IPS-18a (cell line): ENCODE measurements at regions not wholly inside any gene's neighbourhood (a gene's known extent, or its start where the extent isn't known, plus 50 kb on each side); places are given as distances from the start of the nearest gene placed in this dataset.
"Not testable (repeated sequence)": the region's sequence is repeated elsewhere in the genome, so short reads cannot be mapped to it uniquely, and the experiment has no call there.

Experiments used
- H3K27ac ChIP-seq: one replicate; pipeline ENCODE4 v1.5.1; 2013; ENCODE audit warnings: low read length
- H3K27me3 ChIP-seq: one replicate; pipeline ENCODE4 v1.6.1; 2013; ENCODE audit warnings: mild to moderate bottlenecking, low read length; ENCODE audit not compliant: control insufficient read depth, insufficient read depth
- H3K36me3 ChIP-seq: one replicate; pipeline ENCODE4 v1.6.1; 2013; ENCODE audit warnings: low read depth, low read length; ENCODE audit not compliant: control insufficient read depth
- H3K4me1 ChIP-seq: one replicate; pipeline ENCODE4 v1.6.1; 2013; ENCODE audit warnings: low read depth, low read length; ENCODE audit not compliant: control insufficient read depth
- H3K4me3 ChIP-seq: one replicate; pipeline ENCODE4 v1.5.1; 2013; ENCODE audit warnings: low read length
- H3K9ac ChIP-seq: one replicate; pipeline ENCODE4 v1.6.1; 2013; ENCODE audit warnings: mild to moderate bottlenecking, low read length, moderate library complexity
- H3K9me3 ChIP-seq: one replicate; pipeline ENCODE4 v1.6.1; 2013; ENCODE audit warnings: low read depth, low read length; ENCODE audit not compliant: control insufficient read depth

DNA sequence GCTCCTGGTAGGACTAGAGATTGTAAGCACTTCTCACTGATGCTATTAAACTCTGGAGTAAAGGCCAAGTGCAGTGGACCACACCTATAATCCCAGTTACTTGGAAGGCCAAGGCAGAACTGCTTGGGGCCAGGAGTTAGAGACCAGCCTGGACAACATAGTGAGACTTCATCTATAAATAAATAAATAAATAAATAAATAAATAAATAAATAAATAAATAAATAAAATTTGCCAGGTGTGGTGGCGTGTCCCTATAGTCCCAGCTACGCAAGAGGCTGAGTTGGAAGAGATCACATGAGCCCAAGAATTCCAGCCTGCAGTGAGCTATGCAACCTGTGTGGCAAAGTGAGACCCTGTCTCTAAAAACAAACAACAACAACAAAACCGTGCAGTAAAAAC lies 1475.7 kb downstream of the REEP3 start:
- no peaks in the 10 kb centered on the region for H3K36me3 ChIP-seq
- no peak overlapping the region for H3K4me3 ChIP-seq
- H3K9me3 ChIP-seq: no peaks in the 10 kb centered on the region
- H3K4me1 ChIP-seq: no peaks in the 10 kb centered on the region
- no peak overlapping the region for H3K9ac ChIP-seq
- no peak overlapping the region for H3K27ac ChIP-seq
- no peaks in the 10 kb centered on the region for H3K27me3 ChIP-seq

DNA sequence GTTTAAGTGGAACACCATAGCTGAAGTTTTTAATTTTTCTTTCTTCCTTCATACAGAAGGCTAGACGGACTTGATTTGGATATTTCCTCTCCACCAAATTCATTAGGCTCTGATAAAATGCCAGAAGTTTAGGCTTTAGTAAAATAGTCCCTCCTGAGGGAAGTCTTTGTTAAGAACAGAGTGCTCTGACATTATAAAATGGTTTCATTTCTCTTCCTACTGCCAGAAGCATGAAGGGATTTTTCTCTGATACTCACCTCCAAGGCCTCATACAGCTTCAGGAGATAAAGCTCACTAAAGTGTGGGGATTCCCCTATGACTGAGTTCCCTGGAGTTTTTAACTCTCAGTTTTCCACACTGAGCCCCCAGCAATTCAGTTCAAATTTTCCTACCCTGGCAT lies 1489.6 kb downstream of the REEP3 start:
- no peaks in the 10 kb centered on the region for H3K4me1 ChIP-seq
- H3K27me3 ChIP-seq: no peaks in the 10 kb centered on the region
- no peak overlapping the region for H3K9ac ChIP-seq
- H3K36me3 ChIP-seq: no peaks in the 10 kb centered on the region
- no peak overlapping the region for H3K27ac ChIP-seq
- no peak overlapping the region for H3K4me3 ChIP-seq
- H3K9me3 ChIP-seq: no peaks in the 10 kb centered on the region

DNA sequence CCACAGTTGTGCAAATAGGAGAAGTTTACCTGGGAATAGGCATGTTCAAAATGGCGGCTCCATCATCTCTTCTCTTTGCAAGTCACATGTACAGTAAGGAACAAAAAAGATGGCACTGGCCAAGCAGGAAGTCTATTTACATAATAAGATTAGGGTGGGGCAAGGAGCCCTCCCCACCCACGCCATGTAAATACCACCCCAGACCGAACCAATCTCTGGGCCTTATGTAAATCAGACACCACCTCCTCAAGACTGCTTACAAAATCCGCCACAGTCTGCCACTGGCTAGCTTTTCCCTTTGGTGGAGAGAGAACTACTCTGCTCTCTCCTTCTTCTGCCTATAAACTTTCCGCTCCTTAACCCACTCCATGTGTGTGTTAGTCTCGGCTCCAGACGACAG lies 1496.3 kb downstream of the REEP3 start:
- Histone ChIP-seq H3K4me3 (no peak overlapping the region), H3K9me3 (no peaks in the 10 kb centered on the region), H3K9ac (no peak overlapping the region), H3K27me3 (no peaks in the 10 kb centered on the region), H3K36me3 (no peaks in the 10 kb centered on the region), H3K4me1 (no peaks in the 10 kb centered on the region), H3K27ac (no peak overlapping the region)

DNA sequence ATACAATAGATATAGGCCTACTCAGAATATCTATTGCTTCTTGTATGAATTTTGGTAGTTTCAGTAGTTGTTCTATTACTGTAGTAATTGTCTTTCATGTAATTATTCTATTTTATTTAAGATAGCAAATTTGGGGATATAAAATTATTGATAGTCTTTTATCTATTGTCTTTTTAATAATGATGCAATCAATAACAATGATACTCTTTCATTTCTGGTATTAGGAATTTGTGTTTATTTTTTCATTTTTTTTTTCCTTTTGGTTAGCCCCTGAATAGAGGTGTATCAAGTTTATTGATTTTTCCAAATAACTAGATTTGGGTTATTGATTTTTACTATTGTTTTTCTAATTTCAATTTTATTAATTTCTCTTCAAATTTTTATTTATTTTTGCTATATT lies 1503.7 kb downstream of the REEP3 start:
- H3K4me1 ChIP-seq: no peaks in the 10 kb centered on the region
- H3K4me3 ChIP-seq: no peak overlapping the region
- no peaks in the 10 kb centered on the region for H3K9me3 ChIP-seq
- H3K36me3 ChIP-seq: no peaks in the 10 kb centered on the region
- no peak overlapping the region for H3K27ac ChIP-seq
- H3K27me3 ChIP-seq: no peaks in the 10 kb centered on the region
- H3K9ac ChIP-seq: no peak overlapping the region

DNA sequence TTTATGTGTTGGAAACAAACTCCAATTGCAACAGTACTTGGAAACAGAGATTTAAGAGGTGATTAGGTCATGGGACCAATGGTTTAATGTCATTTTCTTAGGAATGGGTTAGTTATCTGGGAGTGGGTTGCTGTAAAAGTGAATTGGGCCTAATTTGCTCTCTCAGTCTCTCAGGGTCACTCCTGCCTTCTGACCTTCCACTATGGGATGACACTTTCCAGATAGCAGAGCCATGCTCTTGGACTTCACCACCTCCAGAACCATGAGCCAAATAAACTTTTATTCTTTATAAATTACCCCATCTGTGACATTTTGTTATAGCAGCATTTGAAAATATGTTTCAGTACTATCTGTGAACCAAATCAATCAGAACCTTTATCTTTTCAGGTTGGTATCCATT lies 1509.1 kb downstream of the REEP3 start:
- H3K9ac ChIP-seq: no peak overlapping the region
- H3K9me3 ChIP-seq: peaks cover 5% of the 10 kb centered on the region
- no peaks in the 10 kb centered on the region for H3K27me3 ChIP-seq
- H3K36me3 ChIP-seq: no peaks in the 10 kb centered on the region
- no peak overlapping the region for H3K27ac ChIP-seq
- H3K4me1 ChIP-seq: no peaks in the 10 kb centered on the region
- H3K4me3 ChIP-seq: no peak overlapping the region

DNA sequence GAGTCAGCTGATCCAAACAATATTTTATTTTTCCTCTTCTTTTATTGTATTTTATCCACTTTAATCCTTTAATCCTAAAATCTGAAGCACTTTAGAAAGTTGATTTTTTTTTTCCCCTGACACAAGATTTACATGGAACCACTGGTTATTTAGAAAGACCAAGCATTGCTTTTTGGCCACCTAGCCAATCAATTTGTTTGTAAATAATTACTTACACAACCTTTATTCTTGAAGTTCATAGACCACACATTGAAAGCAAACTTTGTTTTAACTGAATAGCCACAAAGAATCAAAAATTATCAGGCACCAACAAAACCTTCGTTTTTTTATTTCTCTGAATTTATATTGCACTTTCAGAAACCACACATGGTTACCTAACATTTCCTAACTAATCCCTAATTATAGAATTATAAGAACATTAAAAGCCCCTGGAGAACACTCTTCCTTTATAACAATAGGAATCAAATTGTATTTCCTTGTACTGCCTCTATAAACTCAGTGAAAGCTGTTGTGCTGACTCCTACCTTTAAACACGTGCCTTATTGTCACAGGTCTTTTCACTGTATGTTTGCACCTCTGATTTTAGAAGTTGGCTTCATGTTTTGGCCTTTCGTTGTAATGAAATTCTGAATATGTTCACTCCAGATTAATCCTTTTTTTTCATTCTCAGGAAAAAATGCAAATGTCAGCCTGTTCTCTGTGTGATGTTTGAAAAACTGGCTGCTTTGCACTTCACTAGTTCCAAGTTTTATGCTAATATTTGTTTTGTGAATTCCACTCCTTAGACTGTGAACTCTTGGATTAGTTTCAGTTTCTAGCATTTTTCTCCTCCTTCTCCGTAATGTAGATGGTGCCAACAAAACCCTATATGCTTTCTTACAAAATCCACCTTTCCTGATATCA lies 1511.9 kb downstream of the REEP3 start:
- Histone ChIP-seq H3K36me3 (no peaks in the 10 kb centered on the region), H3K27ac (no peak overlapping the region), H3K9ac (no peak overlapping the region), H3K9me3 (peaks cover 7% of the 10 kb centered on the region), H3K4me1 (no peaks in the 10 kb centered on the region), H3K4me3 (no peak overlapping the region), H3K27me3 (no peaks in the 10 kb centered on the region)

DNA sequence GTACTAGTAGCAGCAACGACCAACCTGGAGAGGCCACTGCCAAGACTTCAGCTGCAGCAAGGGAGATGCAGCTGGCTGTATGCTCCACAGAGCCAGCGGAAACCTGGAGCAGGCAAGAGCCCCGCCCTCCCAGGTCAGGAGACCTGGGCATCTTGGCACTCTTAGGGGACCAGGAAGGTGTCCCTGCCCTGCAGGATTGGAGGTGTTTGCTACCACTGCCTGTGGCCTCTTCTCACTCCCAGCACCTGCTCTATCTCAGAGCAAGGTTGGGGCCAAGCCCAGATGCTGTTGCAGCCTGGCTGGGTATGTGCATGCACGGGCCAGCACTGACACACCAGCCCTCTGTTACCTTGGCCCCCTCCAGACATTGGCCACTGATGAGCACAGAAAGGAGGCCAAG lies 1512.8 kb downstream of the REEP3 start:
- H3K4me1 ChIP-seq: no peaks in the 10 kb centered on the region
- H3K27me3 ChIP-seq: no peaks in the 10 kb centered on the region
- H3K27ac ChIP-seq: no peak overlapping the region
- peaks cover 7% of the 10 kb centered on the region for H3K9me3 ChIP-seq
- no peak overlapping the region for H3K4me3 ChIP-seq
- no peaks in the 10 kb centered on the region for H3K36me3 ChIP-seq
- no peak overlapping the region for H3K9ac ChIP-seq

DNA sequence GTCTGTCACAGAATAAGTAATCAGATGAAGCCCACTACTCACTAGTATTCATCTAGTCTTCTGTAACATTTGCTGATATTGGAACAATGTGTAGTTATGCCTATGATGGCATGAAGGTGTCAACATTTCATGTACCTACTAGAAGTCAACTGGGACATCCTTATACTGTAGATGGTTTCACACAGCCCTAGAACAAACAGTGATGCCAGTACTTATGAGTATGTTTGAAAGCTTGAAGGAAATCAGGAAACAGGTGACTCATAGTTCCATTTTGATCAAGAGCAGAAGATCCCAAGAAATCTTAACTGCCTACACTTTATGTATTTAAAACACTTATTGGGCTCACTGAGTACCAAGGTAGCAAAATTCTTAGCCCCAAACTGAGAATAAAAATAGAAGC lies 1519.6 kb downstream of the REEP3 start:
- Histone ChIP-seq H3K27ac (no peak overlapping the region), H3K36me3 (no peaks in the 10 kb centered on the region), H3K27me3 (no peaks in the 10 kb centered on the region), H3K4me1 (no peaks in the 10 kb centered on the region), H3K9ac (no peak overlapping the region), H3K4me3 (no peak overlapping the region), H3K9me3 (no peaks in the 10 kb centered on the region)

DNA sequence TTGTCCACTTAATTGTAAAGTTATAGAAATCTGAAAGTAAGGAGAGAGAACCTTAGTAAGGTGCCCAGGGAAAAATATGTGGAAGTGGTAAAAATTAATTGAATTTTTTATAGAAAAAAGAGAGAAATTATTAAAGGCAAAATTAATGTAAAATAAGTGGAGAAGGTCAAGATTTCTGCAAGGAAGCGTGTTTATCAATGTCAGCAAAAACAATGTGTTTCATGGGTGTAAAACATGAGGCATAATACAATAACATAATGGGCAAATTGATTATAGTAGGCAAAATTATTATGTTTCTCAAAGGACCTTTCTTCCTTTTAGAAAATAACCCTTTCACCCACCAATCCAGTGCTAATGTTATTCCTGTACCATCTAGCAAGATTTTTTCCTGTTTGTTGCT lies 1520.1 kb downstream of the REEP3 start:
- Histone ChIP-seq H3K9me3 (no peaks in the 10 kb centered on the region), H3K4me3 (no peak overlapping the region)

DNA sequence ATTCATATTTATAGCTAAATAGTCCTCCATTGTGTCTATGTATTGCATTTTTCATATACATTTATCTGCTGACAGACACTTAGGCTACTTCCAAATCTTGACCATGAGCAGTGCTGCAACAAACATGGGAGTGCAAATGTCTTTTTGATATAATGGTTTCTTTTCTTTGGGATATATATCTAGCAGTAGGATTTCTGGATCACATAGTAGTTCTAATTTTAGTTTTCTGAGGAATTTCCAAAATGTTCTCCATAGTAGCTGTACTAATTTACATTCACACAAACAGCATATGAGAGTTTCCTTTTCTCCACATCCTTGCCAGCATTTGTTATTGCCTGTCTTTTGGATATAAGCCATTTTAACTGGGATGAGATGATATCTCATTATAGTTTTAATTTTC lies 1521.3 kb downstream of the REEP3 start:
- Histone ChIP-seq H3K4me3 (no peak overlapping the region), H3K9me3 (no peaks in the 10 kb centered on the region), H3K27ac (no peak overlapping the region), H3K36me3 (no peaks in the 10 kb centered on the region), H3K4me1 (no peaks in the 10 kb centered on the region), H3K9ac (no peak overlapping the region), H3K27me3 (no peaks in the 10 kb centered on the region)

More for the DNA sequence above, 1520.1 kb downstream of the REEP3 start:
- no peak overlapping the region for H3K27ac ChIP-seq
- H3K9ac ChIP-seq: no peak overlapping the region
- no peaks in the 10 kb centered on the region for H3K36me3 ChIP-seq
- H3K27me3 ChIP-seq: no peaks in the 10 kb centered on the region
- no peaks in the 10 kb centered on the region for H3K4me1 ChIP-seq

DNA sequence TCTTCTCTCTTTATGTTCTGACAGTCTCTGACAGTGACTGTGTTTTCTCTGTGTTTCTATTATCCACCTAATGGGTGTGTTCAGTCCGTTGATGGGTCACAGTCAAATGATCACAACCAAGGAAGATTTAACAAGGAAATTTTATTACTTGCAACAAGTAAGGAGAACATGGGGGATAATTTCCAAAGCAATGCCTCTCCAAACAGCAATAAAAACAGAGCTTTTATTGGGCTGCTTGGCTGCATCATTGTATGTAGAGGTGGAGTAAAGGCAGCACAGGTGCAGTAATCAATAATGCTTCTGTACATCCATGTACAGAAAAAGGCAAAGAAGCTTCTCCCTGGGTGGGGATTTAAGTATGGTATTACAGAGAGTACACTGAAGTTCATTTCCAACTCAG lies 1525.6 kb downstream of the REEP3 start:
- H3K27ac ChIP-seq: no peak overlapping the region
- H3K9me3 ChIP-seq: no peaks in the 10 kb centered on the region
- H3K9ac ChIP-seq: no peak overlapping the region
- H3K27me3 ChIP-seq: no peaks in the 10 kb centered on the region
- H3K4me3 ChIP-seq: no peak overlapping the region
- no peaks in the 10 kb centered on the region for H3K36me3 ChIP-seq
- H3K4me1 ChIP-seq: no peaks in the 10 kb centered on the region

DNA sequence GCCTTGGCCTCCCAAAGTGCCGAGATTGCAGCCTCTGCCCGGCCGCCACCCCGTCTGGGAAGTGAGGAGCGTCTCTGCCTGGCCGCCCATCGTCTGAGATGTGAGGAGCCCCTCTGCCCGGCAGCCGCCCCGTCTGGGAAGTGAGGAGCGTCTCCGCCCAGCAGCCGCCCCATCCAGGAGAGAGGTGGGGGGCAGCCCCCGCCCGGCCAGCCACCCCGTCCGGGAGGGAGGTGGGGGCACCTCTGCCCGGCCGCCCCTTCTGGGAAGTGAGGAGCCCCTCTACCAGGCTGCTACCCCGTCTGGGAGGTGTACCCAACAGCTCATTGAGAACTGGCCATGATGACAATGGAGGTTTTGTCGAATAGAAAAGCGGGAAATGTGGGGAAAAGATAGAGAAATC lies 1530.9 kb downstream of the REEP3 start:
- H3K9ac ChIP-seq, H3K27ac ChIP-seq, H3K27me3 ChIP-seq, H3K4me3 ChIP-seq, H3K9me3 ChIP-seq, H3K36me3 ChIP-seq, H3K4me1 ChIP-seq: not testable (repeated sequence)
